WTC11 (cell line): ENCODE measurements at regions not wholly inside any gene's neighbourhood (a gene's known extent, or its start where the extent isn't known, plus 50 kb on each side); places are given as distances from the start of the nearest gene placed in this dataset.

Source experiments
- ATAC-seq: fragments of 200-7000 bp; cut with Tn5 transposase; 2 replicates; pipeline ENCODE4 v1.10.0; 2021; ENCODE audit warnings: mild to moderate bottlenecking, moderate library complexity
- CTCF ChIA-PET: fragments of 300-600 bp; sonication (Branson Sonifier 250); formaldehyde crosslinking; loops from one replicate; lab custom pipeline; 2021; ENCODE audit warnings: antibody characterized with exemption; lab: Charles Lee
- POLR2A ChIA-PET: fragments of 350-600 bp; sonication (Branson Sonifier 250); formaldehyde crosslinking; loops from one replicate; lab custom pipeline; 2021; ENCODE audit warnings: antibody characterized with exemption; lab: Charles Lee
- DNase-seq: peaks from one replicate; pipeline ENCODE4 v3.0.0; 2021; ENCODE audit warnings: low spot score
- H3K27ac Mint-ChIP-seq: 2 replicates; pipeline ENCODE4 v1.8.0; 2021; ENCODE audit warnings: mixed read lengths
- H3K27me3 Mint-ChIP-seq: 2 replicates; pipeline ENCODE4 v1.8.0; 2021; ENCODE audit warnings: low read depth, mild to moderate bottlenecking, moderate library complexity, mixed read lengths
- H3K36me3 Mint-ChIP-seq: 2 replicates; pipeline ENCODE4 v1.8.0; 2021; ENCODE audit warnings: mixed read lengths
- H3K4me1 Mint-ChIP-seq: 2 replicates; pipeline ENCODE4 v1.8.0; 2022; ENCODE audit warnings: mixed read lengths
- H3K4me3 Mint-ChIP-seq: 2 replicates; pipeline ENCODE4 v1.8.0; 2021; ENCODE audit warnings: mild to moderate bottlenecking, moderate library complexity, mixed read lengths
- H3K9me3 Mint-ChIP-seq: 2 replicates; pipeline ENCODE4 v1.8.0; 2021; ENCODE audit warnings: mixed read lengths
- ATF6 ChIP-seq: sonication (generic); formaldehyde crosslinking; IDR thresholded peaks from 2 replicates; pipeline ENCODE4 v1.8.1; 2023; ENCODE audit warnings: mild to moderate bottlenecking, missing genetic modification reagents
- CREM ChIP-seq: sonication (generic); formaldehyde crosslinking; IDR thresholded peaks from 2 replicates; pipeline ENCODE4 v1.8.1; 2022; ENCODE audit warnings: mild to moderate bottlenecking, missing genetic modification reagents, moderate library complexity
- ERG ChIP-seq: fragments of 250-450 bp; sonication (Bioruptor Pico); IDR thresholded peaks from 2 replicates; pipeline ENCODE4 v1.8.0; 2021; ENCODE audit warnings: mild to moderate bottlenecking
- FOXP4 ChIP-seq: sonication (generic); formaldehyde crosslinking; IDR thresholded peaks from 2 replicates; pipeline ENCODE4 v1.8.0; 2022; ENCODE audit warnings: mild to moderate bottlenecking, missing genetic modification reagents
- GABPB1 ChIP-seq: sonication (generic); formaldehyde crosslinking; IDR thresholded peaks from 2 replicates; pipeline ENCODE4 v1.8.1; 2023; ENCODE audit warnings: mild to moderate bottlenecking, missing genetic modification reagents
- NFYB ChIP-seq: sonication (generic); formaldehyde crosslinking; conservative IDR thresholded peaks from 2 replicates; pipeline ENCODE4 v1.8.0; 2022; ENCODE audit warnings: low read depth, missing genetic modification reagents
- NR1H2 ChIP-seq: sonication (generic); formaldehyde crosslinking; IDR thresholded peaks from 2 replicates; pipeline ENCODE4 v1.9.0; 2021; ENCODE audit warnings: mild to moderate bottlenecking, moderate library complexity, missing genetic modification reagents
- PRRX2 ChIP-seq: fragments of 250-450 bp; sonication (Bioruptor Pico); IDR thresholded peaks from 2 replicates; pipeline ENCODE4 v1.8.0; 2021; ENCODE audit warnings: mild to moderate bottlenecking
- ZBTB21 ChIP-seq: sonication (generic); formaldehyde crosslinking; IDR thresholded peaks from 2 replicates; pipeline ENCODE4 v1.8.1; 2023; ENCODE audit warnings: mild to moderate bottlenecking, missing genetic modification reagents, borderline replicate concordance
- ZNF121 ChIP-seq: sonication (generic); formaldehyde crosslinking; IDR thresholded peaks from 2 replicates; pipeline ENCODE4 v1.8.0; 2023; ENCODE audit warnings: missing genetic modification reagents
- ZNF138 ChIP-seq: sonication (generic); formaldehyde crosslinking; conservative IDR thresholded peaks from 2 replicates; pipeline ENCODE4 v1.8.1; 2022; ENCODE audit warnings: mild to moderate bottlenecking, moderate library complexity, missing genetic modification reagents
- ZNF219 ChIP-seq: sonication (generic); formaldehyde crosslinking; IDR thresholded peaks from 2 replicates; pipeline ENCODE4 v1.8.0; 2023; ENCODE audit warnings: missing genetic modification reagents, mild to moderate bottlenecking, borderline replicate concordance
- ZNF281 ChIP-seq: sonication (generic); formaldehyde crosslinking; IDR thresholded peaks from 2 replicates; pipeline ENCODE4 v1.8.0; 2023; ENCODE audit warnings: mild to moderate bottlenecking, missing genetic modification reagents
- TF ChIP-seq, protein P1 (sequence below): sonication (generic); formaldehyde crosslinking; IDR thresholded peaks from 2 replicates; pipeline ENCODE4 v1.8.0; 2022; ENCODE audit warnings: mild to moderate bottlenecking, missing genetic modification reagents
- TF ChIP-seq, protein P2 (sequence below): sonication (generic); formaldehyde crosslinking; IDR thresholded peaks from 2 replicates; pipeline ENCODE4 v1.8.0; 2022; ENCODE audit warnings: mild to moderate bottlenecking, missing genetic modification reagents
- TF ChIP-seq, protein P3 (sequence below): fragments of 250-450 bp; sonication (Bioruptor Pico); IDR thresholded peaks from 2 replicates; pipeline ENCODE4 v1.9.0; 2021; ENCODE audit warnings: mild to moderate bottlenecking, borderline replicate concordance
- TF ChIP-seq, protein P4 (sequence below): sonication (generic); formaldehyde crosslinking; IDR thresholded peaks from 2 replicates; pipeline ENCODE4 v1.8.0; 2022; ENCODE audit warnings: mild to moderate bottlenecking, missing genetic modification reagents

GRCh38 chr10:128257428-128257827 is 131.2 kb upstream of the MKI67 start (continued):
- TF ChIP-seq, protein P1, sequence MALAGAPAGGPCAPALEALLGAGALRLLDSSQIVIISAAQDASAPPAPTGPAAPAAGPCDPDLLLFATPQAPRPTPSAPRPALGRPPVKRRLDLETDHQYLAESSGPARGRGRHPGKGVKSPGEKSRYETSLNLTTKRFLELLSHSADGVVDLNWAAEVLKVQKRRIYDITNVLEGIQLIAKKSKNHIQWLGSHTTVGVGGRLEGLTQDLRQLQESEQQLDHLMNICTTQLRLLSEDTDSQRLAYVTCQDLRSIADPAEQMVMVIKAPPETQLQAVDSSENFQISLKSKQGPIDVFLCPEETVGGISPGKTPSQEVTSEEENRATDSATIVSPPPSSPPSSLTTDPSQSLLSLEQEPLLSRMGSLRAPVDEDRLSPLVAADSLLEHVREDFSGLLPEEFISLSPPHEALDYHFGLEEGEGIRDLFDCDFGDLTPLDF (CRISPR knock-in tag): no peak
- no peak for TF ChIP-seq ZNF219
- TF ChIP-seq GABPB1 (CRISPR knock-in tag): no peak
- no peak for TF ChIP-seq ZNF281
- TF ChIP-seq, protein P2, sequence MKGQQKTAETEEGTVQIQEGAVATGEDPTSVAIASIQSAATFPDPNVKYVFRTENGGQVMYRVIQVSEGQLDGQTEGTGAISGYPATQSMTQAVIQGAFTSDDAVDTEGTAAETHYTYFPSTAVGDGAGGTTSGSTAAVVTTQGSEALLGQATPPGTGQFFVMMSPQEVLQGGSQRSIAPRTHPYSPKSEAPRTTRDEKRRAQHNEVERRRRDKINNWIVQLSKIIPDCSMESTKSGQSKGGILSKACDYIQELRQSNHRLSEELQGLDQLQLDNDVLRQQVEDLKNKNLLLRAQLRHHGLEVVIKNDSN (CRISPR knock-in tag): no peak

DNA sequence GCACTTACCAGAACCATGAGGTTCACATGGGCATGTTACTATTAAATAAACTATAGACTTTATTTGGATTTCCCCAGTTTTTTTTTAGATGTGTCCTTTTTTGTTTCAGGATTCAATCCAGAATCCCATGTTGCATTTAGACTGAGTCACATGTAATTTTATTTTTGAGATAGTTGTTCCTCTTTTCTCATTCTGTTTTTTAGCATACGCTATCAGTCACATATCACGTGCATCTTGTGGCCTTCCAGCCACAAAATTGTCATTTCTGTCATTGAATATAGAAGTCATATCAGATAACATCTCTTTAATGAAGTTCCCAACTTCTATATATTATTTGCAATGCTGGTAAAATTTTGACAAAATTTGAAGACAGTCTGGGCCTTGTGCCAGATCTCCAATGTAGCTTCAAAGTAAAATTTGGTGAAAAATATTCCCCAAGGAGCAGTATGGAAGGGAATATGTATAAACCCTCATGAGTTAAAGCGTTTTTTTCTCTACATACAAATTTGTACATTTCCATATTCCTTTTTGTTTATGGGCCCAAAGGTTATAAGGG is 132.3 kb upstream of the MKI67 start:
- Mint-ChIP-seq H3K36me3 (no peaks in the 10 kb centered on the region), H3K27ac (no peak overlapping the region), H3K4me1 (peaks cover 2% of the 10 kb centered on the region), H3K9me3 (peaks cover 9% of the 10 kb centered on the region; the same call in 1 of the 2 replicates), H3K4me3 (no peak overlapping the region), H3K27me3 (peaks cover 3% of the 10 kb centered on the region; the same call in 1 of the 2 replicates)
- no peak for ATAC-seq
- TF ChIP-seq, protein P3, sequence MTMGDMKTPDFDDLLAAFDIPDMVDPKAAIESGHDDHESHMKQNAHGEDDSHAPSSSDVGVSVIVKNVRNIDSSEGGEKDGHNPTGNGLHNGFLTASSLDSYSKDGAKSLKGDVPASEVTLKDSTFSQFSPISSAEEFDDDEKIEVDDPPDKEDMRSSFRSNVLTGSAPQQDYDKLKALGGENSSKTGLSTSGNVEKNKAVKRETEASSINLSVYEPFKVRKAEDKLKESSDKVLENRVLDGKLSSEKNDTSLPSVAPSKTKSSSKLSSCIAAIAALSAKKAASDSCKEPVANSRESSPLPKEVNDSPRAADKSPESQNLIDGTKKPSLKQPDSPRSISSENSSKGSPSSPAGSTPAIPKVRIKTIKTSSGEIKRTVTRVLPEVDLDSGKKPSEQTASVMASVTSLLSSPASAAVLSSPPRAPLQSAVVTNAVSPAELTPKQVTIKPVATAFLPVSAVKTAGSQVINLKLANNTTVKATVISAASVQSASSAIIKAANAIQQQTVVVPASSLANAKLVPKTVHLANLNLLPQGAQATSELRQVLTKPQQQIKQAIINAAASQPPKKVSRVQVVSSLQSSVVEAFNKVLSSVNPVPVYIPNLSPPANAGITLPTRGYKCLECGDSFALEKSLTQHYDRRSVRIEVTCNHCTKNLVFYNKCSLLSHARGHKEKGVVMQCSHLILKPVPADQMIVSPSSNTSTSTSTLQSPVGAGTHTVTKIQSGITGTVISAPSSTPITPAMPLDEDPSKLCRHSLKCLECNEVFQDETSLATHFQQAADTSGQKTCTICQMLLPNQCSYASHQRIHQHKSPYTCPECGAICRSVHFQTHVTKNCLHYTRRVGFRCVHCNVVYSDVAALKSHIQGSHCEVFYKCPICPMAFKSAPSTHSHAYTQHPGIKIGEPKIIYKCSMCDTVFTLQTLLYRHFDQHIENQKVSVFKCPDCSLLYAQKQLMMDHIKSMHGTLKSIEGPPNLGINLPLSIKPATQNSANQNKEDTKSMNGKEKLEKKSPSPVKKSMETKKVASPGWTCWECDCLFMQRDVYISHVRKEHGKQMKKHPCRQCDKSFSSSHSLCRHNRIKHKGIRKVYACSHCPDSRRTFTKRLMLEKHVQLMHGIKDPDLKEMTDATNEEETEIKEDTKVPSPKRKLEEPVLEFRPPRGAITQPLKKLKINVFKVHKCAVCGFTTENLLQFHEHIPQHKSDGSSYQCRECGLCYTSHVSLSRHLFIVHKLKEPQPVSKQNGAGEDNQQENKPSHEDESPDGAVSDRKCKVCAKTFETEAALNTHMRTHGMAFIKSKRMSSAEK: no peak
- TF ChIP-seq ZNF138 (no peak), NR1H2 (CRISPR knock-in tag) (no peak), ZNF121 (CRISPR knock-in tag) (no peak), PRRX2 (CRISPR knock-in tag) (no peak)
- DNase-seq: no peak
- ChIA-PET CTCF (no interaction called here), POLR2A (no interaction called here)

DNA sequence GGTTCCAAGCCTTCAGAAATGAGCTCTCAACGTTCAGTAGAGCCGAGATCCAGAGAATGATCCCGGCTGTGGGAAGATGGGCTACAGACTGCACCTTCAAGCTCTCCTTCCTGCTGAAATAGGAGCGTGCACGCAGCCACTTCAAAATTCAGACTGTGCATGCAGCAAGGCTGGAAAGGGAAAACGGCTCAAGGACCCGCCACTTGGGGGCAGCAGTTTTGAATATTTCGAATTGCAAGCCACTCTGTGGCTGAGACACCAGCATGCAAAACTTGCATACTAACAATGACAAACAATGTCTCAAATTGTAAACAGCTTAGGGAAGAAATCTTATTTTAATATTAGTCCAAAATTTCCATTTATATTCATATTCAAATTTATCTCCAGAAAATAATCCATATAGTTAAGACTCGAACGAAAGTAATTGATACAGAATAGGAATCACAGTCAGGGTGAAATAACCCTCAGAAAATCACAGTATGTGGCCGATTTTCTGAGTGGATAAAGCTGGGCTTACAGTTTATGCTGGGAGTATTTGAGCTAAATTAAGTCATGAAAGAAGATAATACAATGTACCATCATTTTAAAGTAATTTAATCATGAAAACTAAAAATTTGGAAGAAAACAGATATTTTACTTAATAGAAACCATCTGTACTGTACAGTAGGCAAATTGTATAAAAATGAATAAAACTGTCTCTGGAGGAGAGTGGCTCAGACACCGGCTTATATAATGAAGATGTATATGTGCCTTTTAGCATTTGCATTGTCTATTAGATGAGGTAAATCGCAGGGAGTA is 137.9 kb upstream of the MKI67 start:
- peaks cover 42% of the 10 kb centered on the region for H3K4me1 Mint-ChIP-seq
- peaks cover 7% of the 10 kb centered on the region; the same call in 1 of the 2 replicates for H3K27me3 Mint-ChIP-seq
- H3K36me3 Mint-ChIP-seq: no peaks in the 10 kb centered on the region
- ChIA-PET POLR2A (no interaction called here), CTCF (interaction anchor here (0.8 to 1.5 kb wide), 5 partner anchors 9 to 476 kb away, joined by 3 to 5 read pairs (median 3); no protein-coding TSS in a partner anchor)
- H3K9me3 Mint-ChIP-seq: peaks cover 9% of the 10 kb centered on the region; the same call in 1 of the 2 replicates
- peak; percentile 83 for DNase-seq
- H3K27ac Mint-ChIP-seq: no peak overlapping the region
- no peak for ATAC-seq
- H3K4me3 Mint-ChIP-seq: no peak overlapping the region
- TF ChIP-seq NFYB (CRISPR knock-in tag) (no peak), ATF6 (CRISPR knock-in tag) (no peak), CREM (CRISPR knock-in tag) (no peak), ERG (no peak), FOXP4 (CRISPR knock-in tag) (no peak), ZBTB21 (CRISPR knock-in tag) (no peak)
- TF ChIP-seq, protein P4, sequence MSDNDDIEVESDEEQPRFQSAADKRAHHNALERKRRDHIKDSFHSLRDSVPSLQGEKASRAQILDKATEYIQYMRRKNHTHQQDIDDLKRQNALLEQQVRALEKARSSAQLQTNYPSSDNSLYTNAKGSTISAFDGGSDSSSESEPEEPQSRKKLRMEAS (CRISPR knock-in tag): peak; percentile 27; the same call in 1 of the 2 replicates
